ENCODE measurements at regions not wholly inside any gene's neighbourhood (a gene's known extent, or its start where the extent isn't known, plus 50 kb on each side); places are given as distances from the start of the nearest gene placed in this dataset.
"Not testable (repeated sequence)": the region's sequence is repeated elsewhere in the genome, so short reads cannot be mapped to it uniquely, and the experiment has no call there.

GRCh38 chr1:227415115-227415790, 97.0 kb upstream of the CDC42BPA start:
- no peak for FAIRE-seq

DNA sequence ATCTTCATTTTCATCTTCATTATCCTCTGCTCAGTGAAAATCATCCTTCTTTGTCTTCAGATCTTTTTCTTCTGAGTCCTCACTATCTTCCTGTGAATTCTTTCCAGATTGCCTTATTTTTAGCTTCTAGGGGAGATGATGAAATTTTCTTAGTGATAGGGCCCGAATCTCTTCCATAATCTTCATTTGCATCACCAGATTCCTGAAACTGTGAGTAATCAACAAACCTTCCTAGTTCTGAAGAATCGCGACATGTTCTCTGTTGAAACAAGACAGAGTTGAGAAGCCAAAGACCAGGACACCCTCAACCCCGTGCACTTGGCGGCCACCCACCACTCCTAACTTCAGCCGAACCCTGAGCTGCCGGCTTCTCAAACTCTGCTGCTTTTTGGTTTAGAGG, 92.8 kb upstream of the CDC42BPA start:
- FAIRE-seq: no peak

GRCh38 chr1:227406332-227406731, 88.0 kb upstream of the CDC42BPA start:
- FAIRE-seq: not testable (repeated sequence)

- FAIRE-seq: no peak
Measured at GRCh38 chr1:227403535-227403934, 85.2 kb upstream of the CDC42BPA start.

GRCh38 chr1:227401562-227402342, 83.5 kb upstream of the CDC42BPA start:
- FAIRE-seq: no peak

- no peak for FAIRE-seq
Measured at GRCh38 chr1:227399152-227399730, 80.9 kb upstream of the CDC42BPA start.

DNA sequence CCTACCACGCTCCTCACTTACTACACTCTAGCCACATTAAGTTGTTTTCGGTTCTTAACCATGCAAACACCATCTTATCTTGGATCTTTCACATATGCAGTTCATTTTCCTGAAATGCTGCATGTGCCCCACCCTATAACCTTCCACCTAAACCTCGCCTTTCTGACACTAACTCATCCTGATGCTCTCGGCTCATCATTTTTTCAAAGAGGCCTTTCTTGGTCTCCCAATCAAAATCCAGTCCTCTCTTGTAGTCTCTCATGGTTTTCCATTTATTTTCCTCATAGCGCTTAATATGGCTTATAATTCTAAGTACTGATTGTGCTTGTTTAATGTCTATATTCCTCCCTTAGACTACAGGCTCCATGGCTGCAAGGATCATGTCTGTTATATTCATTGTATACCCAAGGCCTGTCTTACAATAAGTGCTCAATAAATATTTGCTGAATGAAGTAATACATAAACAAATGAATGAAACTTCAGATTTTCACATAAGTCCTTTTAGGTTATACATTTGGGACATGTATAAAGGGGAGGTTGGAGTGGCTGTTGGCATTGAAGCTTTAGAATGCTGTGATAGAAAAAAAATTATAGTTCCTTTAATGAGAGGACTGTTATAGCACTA, 79.2 kb upstream of the CDC42BPA start:
- no peak for FAIRE-seq

DNA sequence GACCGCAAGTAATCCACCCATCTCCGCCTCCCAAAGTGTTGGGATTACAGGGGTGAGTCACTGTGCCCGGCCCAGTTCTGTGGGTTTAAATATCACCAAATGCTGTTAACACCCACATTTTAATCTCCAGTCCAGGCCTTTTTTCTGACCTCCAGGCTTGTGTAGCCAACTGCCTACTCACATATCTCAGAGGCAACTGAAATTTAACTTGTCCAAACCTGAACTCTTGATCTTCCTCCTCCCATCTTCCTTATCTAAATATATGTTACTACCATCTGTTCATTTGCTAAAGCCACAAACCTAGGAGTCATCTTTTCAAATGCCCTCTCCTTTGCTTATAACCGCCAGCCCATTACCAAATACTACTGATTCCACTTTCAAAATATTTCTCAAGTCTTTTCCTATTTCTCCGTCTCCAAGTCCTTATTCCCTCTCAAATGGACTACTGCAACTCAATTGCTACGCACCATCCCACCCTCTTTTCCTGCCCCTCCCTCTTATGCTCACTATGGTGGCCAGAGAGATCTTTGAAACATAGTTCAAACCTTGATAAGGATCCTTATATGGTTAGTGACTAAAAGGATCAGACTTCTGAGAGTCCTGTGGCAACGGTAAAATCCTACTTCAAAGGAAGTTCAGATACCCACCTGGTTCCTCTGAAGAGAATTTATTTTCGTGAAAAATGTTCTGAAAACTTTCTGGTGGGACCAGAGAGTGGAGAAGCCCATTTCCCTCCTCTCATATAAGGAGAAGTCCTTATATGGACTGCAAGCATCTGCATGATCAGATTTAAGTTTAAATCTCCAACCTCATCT, 78.5 kb upstream of the CDC42BPA start:
- no peak for FAIRE-seq

DNA sequence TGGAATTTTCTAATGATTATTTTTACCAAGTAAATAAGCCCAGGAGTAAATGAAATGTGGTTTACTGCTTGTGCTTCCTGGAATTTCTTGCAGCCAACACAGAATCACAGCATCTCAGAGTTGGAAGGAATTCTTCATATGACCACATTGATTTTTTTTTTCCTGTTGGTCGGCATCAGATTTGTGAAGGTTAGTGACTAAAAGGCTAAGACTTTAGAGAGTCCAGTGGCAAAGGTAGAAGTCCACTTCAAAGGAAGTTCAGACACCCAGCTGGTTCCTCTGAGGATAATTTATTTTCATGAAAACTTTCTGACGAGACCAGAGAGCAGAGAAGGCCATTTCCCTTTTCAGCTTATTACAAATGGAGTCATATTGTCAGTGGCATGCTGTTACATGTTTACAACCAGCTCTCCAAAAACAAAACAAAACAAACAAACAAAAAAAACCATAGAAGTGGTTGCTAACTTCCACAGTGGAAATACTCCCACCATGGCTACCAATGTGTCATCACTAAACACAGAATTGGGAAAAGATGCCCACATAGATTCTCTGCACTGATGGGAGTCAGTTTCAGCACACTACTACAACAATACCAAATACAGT, 77.2 kb upstream of the CDC42BPA start:
- FAIRE-seq: no peak

DNA sequence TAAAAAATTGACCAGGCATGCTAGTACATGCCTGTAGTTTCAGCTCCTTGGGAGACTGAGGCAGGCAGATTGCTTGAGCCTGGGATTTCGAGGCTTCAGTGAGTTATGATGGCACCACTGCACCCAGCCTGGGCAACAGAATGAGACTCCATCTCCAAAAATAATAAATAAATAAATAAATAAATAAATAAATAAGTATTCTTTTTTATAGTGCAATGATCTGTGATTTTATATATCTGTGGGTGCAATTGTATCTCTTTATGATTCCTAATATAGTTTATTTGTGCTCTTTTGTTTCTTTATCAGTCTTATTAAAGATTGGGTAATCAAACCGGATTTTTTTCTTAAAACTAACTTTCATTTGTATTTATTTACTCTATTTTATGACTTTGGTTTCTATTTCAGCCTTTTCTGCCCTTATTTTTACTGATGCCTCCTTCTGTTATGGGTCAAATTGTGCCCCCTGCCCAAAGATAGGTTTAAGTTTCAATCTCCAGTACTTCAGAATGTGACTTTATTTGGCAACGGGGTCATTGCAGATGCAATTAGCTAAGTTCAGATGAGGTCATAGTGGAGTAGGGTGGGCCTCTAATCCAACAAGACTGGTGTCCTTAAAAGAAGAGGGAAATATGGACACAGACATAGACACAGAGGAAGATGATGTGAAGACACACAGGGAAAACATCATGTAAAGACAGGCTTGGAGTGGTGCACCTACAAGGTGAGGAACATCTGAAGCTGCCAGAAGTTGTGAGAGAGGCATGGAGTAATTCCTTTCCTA, 74.9 kb upstream of the CDC42BPA start:
- FAIRE-seq: no peak

GRCh38 chr1:227391879-227392278, 73.6 kb upstream of the CDC42BPA start:
- FAIRE-seq: no peak

DNA sequence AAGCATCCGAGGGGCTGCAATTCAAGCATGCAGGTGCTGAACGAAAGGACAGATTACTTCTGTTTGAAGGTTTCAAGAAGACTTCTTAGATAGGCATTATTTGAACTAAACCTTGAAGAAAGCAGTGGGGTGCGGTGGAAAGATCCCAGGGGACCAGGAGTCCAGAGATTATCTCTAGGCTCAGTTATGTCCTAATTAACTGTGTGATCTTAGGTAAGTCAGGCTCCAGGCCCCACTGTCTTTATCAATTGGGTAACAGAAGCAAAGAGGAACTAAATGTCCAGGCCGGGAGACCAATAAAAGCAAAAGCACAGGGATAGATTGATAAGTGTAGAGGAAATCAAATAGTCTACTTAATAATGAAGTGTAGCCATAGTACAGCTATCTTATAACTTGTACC, 72.9 kb upstream of the CDC42BPA start:
- no peak for FAIRE-seq

DNA sequence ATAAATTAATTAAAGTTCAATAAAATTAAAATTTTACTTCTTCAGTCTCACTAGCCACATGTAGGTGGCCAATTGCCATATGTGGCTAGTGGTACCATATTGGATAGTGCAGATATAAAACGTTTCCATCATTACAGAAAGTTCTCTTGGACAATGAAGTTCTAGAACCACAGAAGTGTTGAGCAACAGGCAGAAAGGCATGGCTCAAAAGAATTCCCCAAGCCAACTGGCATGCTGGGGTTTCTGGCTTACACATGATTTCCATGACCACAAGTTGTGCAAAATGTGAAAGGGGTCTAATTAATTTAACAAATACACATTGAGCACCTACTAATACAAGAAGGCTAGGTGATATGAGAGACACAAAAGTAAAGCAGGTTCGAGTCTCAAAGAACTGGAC, 72.2 kb upstream of the CDC42BPA start:
- no peak for FAIRE-seq

DNA sequence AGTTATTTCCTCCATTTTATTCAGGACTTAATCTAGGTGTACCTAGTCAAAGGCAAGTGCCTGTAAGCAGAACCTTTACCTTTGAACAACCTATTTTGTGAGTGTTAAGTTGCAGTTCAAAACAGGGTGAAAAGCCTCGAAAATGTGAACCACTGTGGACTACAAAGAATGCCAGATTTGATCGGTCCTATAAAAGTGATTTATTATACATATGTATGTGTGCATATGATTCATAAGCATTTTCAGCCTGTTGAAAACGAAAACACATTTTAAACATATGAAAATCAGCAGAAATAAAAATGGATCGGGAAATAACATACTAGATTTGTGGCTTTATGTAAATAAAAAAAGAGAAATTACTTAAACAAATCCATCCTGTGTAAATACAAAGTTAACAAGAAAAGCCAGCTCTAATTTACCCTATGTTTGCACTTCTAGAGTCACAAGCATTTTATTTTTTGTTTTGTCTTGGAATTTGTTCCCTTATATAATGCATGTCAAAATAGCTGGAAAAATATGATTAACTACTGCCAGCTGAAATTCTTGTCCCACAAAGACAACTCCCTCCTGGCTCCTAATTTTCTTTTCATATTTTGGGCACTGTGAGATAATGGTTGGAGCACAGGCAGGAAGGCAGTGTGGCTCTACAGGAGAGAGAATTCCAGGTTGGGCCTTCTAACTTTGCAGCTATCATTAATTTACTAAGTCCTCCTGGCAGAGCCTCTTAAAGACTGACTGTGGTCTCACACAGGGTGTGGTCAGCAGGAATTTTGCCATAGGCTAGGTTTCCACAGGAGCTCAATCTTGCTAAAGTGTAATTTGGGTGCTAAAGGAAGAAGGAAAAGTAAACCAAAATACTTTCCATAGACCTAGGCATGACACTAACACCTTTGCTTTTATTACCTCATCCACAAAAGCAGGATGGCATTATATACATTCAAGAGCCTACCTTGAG, 70.2 kb upstream of the CDC42BPA start:
- FAIRE-seq: no peak

DNA sequence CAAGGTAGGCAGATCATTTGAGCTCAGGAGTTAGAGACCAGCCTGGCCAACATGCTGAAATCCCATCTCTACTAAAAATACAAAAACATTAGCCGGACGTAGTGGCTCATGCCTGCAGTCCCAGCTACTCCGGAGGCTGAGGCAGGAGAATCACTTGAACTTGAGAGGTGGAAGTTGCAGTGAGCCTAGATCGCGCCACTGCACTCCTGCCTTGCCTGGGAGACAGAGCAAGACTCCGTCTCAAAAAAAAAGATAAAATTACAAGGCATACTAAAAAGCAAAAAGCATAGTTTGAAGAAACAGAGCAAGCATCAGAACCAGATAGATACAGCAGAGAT, 61.2 kb upstream of the CDC42BPA start:
- no peak for FAIRE-seq

DNA sequence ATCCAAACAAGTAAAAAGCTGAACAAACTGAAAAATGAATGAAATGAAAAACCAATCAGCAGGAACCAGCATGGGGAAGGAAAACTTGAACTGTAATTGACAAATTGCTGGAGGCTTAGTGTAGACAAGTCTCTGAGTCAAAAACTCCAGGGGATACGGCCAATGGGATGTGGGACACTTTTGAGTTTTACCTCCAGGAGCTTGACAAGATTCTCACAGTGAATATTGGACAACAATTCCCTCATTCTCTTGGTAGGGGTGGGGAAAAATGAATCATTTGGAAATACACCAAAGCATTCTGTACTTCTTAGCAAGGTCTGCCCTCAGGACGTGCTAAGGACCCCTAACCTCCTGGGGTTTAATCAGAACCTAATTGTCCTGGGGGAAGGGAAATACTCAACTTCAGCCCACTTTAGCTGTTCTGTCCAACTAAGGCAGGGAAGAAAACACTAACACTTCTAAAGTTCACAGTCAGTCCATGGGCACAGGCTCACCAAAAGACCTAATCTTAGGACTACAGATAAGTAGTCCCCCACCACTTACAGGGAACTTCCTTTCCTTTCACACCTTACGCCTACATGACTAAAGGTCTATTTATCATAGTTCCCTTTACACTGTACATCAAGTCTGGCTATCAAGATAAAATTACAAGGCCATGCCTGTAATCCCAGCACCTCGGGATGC, 60.7 kb upstream of the CDC42BPA start:
- FAIRE-seq: no peak

DNA sequence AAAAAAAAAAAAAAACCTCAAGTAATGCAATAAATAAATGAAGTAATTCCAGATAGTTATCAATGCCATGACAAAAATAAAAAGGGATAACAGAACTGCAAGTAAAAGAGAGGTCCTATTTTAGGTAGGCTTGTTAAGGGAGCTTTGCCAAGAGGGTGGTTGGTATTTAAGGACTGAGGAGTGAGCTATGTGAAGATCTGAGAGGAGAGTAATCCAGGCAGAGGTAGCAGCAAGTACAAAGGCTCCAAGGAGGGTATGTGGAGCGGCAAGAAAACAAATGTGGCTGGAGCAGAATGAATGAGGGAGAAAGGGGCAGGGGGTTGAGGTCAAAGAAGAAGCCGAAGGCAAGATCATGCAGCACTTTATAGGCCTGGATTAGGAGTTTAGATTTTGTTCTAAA, 59.9 kb upstream of the CDC42BPA start:
- FAIRE-seq: no peak

DNA sequence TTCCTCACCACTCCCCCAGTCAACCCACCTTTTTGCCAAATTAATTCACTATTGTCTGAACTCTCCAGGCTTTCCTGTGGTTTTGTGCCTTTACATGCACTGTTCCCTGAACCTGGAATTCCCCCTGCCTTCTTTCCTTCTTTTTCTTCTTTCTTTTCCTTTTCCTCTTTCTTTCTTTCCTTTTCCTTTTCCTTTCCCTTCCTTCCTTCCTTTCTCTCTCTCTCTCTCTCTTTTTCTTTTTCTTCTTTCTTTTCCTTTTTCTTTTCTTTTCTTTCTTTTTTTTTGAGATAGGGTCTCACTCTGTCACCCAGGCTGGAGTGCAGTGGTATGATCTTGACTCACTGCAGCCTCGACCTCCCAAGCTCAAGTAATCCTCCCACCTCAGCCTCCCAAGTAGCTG, 56.6 kb upstream of the CDC42BPA start:
- no peak for FAIRE-seq

DNA sequence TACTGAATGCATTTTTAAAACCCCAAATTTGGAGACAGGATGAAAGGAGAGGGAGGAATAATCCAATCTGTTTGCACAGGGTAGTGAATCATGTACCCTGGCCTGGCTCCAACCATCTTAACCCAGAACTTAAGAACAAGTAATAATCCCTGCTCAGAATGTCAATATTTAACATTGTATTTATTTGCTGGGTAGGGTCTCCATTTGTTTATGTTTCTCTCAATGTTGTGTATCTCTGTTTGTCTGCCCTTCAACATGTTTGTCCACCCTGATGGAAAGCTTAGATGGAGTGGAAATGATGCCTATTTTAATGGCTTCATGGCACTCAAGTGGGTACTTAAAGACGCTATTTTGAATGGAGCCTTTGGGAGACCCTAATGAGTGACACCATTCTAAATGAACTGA, 54.4 kb upstream of the CDC42BPA start:
- FAIRE-seq: no peak
